Bronchial epithelial cell (primary cell): ENCODE measurements at regions not wholly inside any gene's neighbourhood (a gene's known extent, or its start where the extent isn't known, plus 50 kb on each side); places are given as distances from the start of the nearest gene placed in this dataset.

ENCODE experiments used
- DNase-seq: peaks from one replicate; pipeline ENCODE4 v3.0.0-alpha.2; 2010; ENCODE audit warnings: low read depth
- FAIRE-seq: peaks from 2 replicates; lab custom pipeline; 2011; peaks lifted over from hg19 to GRCh38; lab: Jason Lieb, UNC
- H3K27me3 ChIP-seq: 2 replicates; pipeline ENCODE4 v1.5.1; 2011; ENCODE audit warnings: low read length; ENCODE audit not compliant: control insufficient read depth, insufficient read depth
- H3K36me3 ChIP-seq: 2 replicates; pipeline ENCODE4 v1.5.1; 2011; ENCODE audit warnings: low read length; ENCODE audit not compliant: control insufficient read depth, insufficient read depth
- H3K4me3 ChIP-seq: 2 replicates; pipeline ENCODE4 v1.5.1; 2011; ENCODE audit warnings: mild to moderate bottlenecking, low read depth, low read length, control low read depth
- CTCF ChIP-seq: IDR thresholded peaks from 2 replicates; pipeline ENCODE4 v1.5.1; 2011; ENCODE audit warnings: mild to moderate bottlenecking, moderate library complexity, low read length, control low read depth, inconsistent platforms; ENCODE audit not compliant: insufficient read depth, severe bottlenecking

GRCh38 chr9:89729954-89730530 lies 125.2 kb downstream of the GADD45G start:
- FAIRE-seq = no peak
- Histone ChIP-seq H3K4me3 (no peak overlapping the region), H3K36me3 (no peaks in the 10 kb centered on the region), H3K27me3 (peaks cover under 1% of the 10 kb centered on the region)
- DNase-seq = no peak
- TF ChIP-seq CTCF = no peak

GRCh38 chr9:89730715-89731114 lies 125.9 kb downstream of the GADD45G start:
- TF ChIP-seq CTCF = peak; percentile 6
- Histone ChIP-seq H3K36me3 (no peaks in the 10 kb centered on the region), H3K27me3 (no peaks in the 10 kb centered on the region), H3K4me3 (no peak overlapping the region)
- DNase-seq = no peak
- no peak for FAIRE-seq

- H3K4me3 ChIP-seq = no peak overlapping the region
- no peaks in the 10 kb centered on the region for H3K36me3 ChIP-seq
- DNase-seq (no peak), FAIRE-seq (no peak)
- no peaks in the 10 kb centered on the region for H3K27me3 ChIP-seq
- TF ChIP-seq CTCF = no peak
These were observed 126.7 kb downstream of the GADD45G start for GRCh38 chr9:89731262-89732182.

- TF ChIP-seq CTCF = no peak
- FAIRE-seq (no peak), DNase-seq (peak; percentile 33)
- H3K36me3 ChIP-seq = no peaks in the 10 kb centered on the region
- H3K27me3 ChIP-seq = no peaks in the 10 kb centered on the region
- H3K4me3 ChIP-seq = no peak overlapping the region
These were observed 127.6 kb downstream of the GADD45G start for GRCh38 chr9:89732295-89732938.

- Histone ChIP-seq H3K36me3 (no peaks in the 10 kb centered on the region), H3K4me3 (no peak overlapping the region), H3K27me3 (no peaks in the 10 kb centered on the region)
- FAIRE-seq (no peak), DNase-seq (no peak)
- no peak for TF ChIP-seq CTCF
These were observed 128.1 kb downstream of the GADD45G start for GRCh38 chr9:89732939-89733324.
